ENCODE measurements at regions not wholly inside any gene's neighbourhood (a gene's known extent, or its start where the extent isn't known, plus 50 kb on each side); places are given as distances from the start of the nearest gene placed in this dataset.

DNA sequence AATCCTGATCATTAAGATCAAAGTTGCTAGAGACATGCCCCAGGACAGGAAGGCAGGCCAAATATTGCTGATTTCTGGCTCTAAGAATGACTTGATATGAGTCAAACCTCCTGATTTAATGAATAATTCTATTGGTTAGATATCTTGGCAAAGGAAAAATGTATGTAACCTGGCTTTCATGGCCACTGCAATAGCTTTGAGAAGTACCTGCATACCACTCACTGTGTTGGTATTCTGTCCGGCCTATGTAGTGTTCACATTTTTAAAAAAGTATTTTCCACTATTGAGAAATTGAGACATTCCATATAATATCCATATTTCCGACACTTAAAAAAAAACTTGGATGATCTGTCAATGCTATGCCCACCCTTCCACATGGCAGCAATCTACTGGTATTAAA, 283.1 kb upstream of the SOX5 start:
- Histone ChIP-seq H3K4me2 (ENCODE audit: low read length) (no peak overlapping the region), H3K9me3 (ENCODE audit: control insufficient read depth in 1 of 2, insufficient read depth in 1 of 2, low read depth in 1 of 2, low read length in 2 of 2) (peaks cover 14 to 19% of the 10 kb centered on the region in 2 experiments; a peak in 3 of 4 replicates), H3K9ac (ENCODE audit: low read length) (no peak overlapping the region), H3K4me1 (ENCODE audit: control insufficient read depth in 1 of 2, insufficient read depth in 2 of 2, low read length in 2 of 2) (no peaks in the 10 kb centered on the region), H3K27me3 (ENCODE audit: insufficient read depth, low read length) (no peaks in the 10 kb centered on the region), H3K79me2 (ENCODE audit: insufficient read depth, low read length) (no peaks in the 10 kb centered on the region), H4K20me1 (ENCODE audit: insufficient read depth) (no peaks in the 10 kb centered on the region), H3K9me2 (ENCODE audit: insufficient read depth) (no peaks in the 10 kb centered on the region), H3K4me3 (replicated peaks in 1 of 2; ENCODE audit: low read depth in 1 of 2, low read length in 2 of 2) (no peak overlapping the region), H3K27ac (ENCODE audit: low read depth, low read length) (no peak overlapping the region), H2AFZ (ENCODE audit: low read depth, low read length, poor library complexity, severe bottlenecking) (no peak overlapping the region), H3K36me3 (ENCODE audit: control insufficient read depth in 1 of 2, insufficient read depth in 2 of 2, low read length in 2 of 2) (no peaks in the 10 kb centered on the region)
- no peak for ATAC-seq
- ChIA-PET POLR2A (no interaction called here), RAD21 (ENCODE audit: low non-redundant PET in 1 of 2, low total read pairs in 2 of 2, uncharacterized antibody in 2 of 2, unreplicated experiment in 2 of 2) (no interaction called here), CTCF (no interaction called here)
- DNase-seq (ENCODE audit: low read depth, low spot score): no peak
- intact Hi-C loops (cut with micrococcal nuclease): no loop called here
- no TSS peak for BruUV-seq (replicated peaks)
- TF ChIP-seq RAD21 (IDR thresholded peaks at IDR 0.05; ENCODE audit: low read depth) (no peak), TCF7L2 (IDR thresholded peaks at IDR 0.05; ENCODE audit: borderline replicate concordance, extremely low read depth, insufficient read depth, insufficient read length) (no peak), JUND (IDR thresholded peaks at IDR 0.05) (no peak), ZFX (IDR thresholded peaks at IDR 0.05) (no peak), CEBPB (IDR thresholded peaks at IDR 0.05; ENCODE audit: low read depth) (no peak), POLR2A (IDR thresholded peaks at IDR 0.05; ENCODE audit: borderline replicate concordance, extremely low read depth, insufficient read depth, insufficient read length) (no peak)
- TF ChIP-seq, protein P1, sequence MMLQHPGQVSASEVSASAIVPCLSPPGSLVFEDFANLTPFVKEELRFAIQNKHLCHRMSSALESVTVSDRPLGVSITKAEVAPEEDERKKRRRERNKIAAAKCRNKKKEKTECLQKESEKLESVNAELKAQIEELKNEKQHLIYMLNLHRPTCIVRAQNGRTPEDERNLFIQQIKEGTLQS (IDR thresholded peaks at IDR 0.05): no peak

- Histone ChIP-seq H3K9me3 (ENCODE audit: control insufficient read depth in 1 of 2, insufficient read depth in 1 of 2, low read depth in 1 of 2, low read length in 2 of 2) (peaks cover 14 to 19% of the 10 kb centered on the region in 2 experiments; a peak in 3 of 4 replicates), H3K4me1 (ENCODE audit: control insufficient read depth in 1 of 2, insufficient read depth in 2 of 2, low read length in 2 of 2) (no peaks in the 10 kb centered on the region), H2AFZ (ENCODE audit: low read depth, low read length, poor library complexity, severe bottlenecking) (no peak overlapping the region), H3K4me2 (ENCODE audit: low read length) (no peak overlapping the region), H4K20me1 (ENCODE audit: insufficient read depth) (no peaks in the 10 kb centered on the region), H3K27ac (ENCODE audit: low read depth, low read length) (no peak overlapping the region), H3K9me2 (ENCODE audit: insufficient read depth) (no peaks in the 10 kb centered on the region), H3K36me3 (ENCODE audit: control insufficient read depth in 1 of 2, insufficient read depth in 2 of 2, low read length in 2 of 2) (no peaks in the 10 kb centered on the region), H3K4me3 (replicated peaks in 1 of 2; ENCODE audit: low read depth in 1 of 2, low read length in 2 of 2) (no peak overlapping the region), H3K27me3 (ENCODE audit: insufficient read depth, low read length) (no peaks in the 10 kb centered on the region), H3K9ac (ENCODE audit: low read length) (no peak overlapping the region), H3K79me2 (ENCODE audit: insufficient read depth, low read length) (no peaks in the 10 kb centered on the region)
- ATAC-seq (no peak), DNase-seq (ENCODE audit: low read depth, low spot score) (no peak)
- BruUV-seq (replicated peaks): no TSS peak
- ChIA-PET POLR2A (no interaction called here), CTCF (no interaction called here), RAD21 (ENCODE audit: low non-redundant PET in 1 of 2, low total read pairs in 2 of 2, uncharacterized antibody in 2 of 2, unreplicated experiment in 2 of 2) (no interaction called here)
- intact Hi-C loops (cut with micrococcal nuclease): no loop called here
- TF ChIP-seq TCF7L2 (IDR thresholded peaks at IDR 0.05; ENCODE audit: borderline replicate concordance, extremely low read depth, insufficient read depth, insufficient read length) (no peak), REST (IDR thresholded peaks at IDR 0.05; ENCODE audit: low read depth) (no peak), ZFX (IDR thresholded peaks at IDR 0.05) (no peak), YY1 (IDR thresholded peaks at IDR 0.05; ENCODE audit: extremely low read depth, insufficient replicate concordance, low read depth, low read length) (no peak)
- TF ChIP-seq, protein P2, sequence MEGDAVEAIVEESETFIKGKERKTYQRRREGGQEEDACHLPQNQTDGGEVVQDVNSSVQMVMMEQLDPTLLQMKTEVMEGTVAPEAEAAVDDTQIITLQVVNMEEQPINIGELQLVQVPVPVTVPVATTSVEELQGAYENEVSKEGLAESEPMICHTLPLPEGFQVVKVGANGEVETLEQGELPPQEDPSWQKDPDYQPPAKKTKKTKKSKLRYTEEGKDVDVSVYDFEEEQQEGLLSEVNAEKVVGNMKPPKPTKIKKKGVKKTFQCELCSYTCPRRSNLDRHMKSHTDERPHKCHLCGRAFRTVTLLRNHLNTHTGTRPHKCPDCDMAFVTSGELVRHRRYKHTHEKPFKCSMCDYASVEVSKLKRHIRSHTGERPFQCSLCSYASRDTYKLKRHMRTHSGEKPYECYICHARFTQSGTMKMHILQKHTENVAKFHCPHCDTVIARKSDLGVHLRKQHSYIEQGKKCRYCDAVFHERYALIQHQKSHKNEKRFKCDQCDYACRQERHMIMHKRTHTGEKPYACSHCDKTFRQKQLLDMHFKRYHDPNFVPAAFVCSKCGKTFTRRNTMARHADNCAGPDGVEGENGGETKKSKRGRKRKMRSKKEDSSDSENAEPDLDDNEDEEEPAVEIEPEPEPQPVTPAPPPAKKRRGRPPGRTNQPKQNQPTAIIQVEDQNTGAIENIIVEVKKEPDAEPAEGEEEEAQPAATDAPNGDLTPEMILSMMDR (IDR thresholded peaks at IDR 0.05 in 2 of 3, conservative IDR thresholded peaks at IDR 0.05 in 1 of 3; ENCODE audit: borderline replicate concordance in 1 of 3, insufficient read depth in 1 of 3, low read depth in 2 of 3, low read length in 2 of 3): no peak
Observed at GRCh38 chr12:24231298-24231697, 281.8 kb upstream of the SOX5 start.

Measured in HCT116 (cell line).